ENCODE measurements at regions not wholly inside any gene's neighbourhood (a gene's known extent, or its start where the extent isn't known, plus 50 kb on each side); places are given as distances from the start of the nearest gene placed in this dataset.
A peak's percentile ranks its signal among the peaks of the same experiment; 100 is the strongest.

- Mint-ChIP-seq H3K4me1 (peaks cover 0 to 6% (median 5%) of the 10 kb centered on the region in 4 donors), H3K27me3 (peaks cover 3 to 15% (median 8%) of the 10 kb centered on the region in 5 donors), H3K4me3 (no peak overlapping the region), H3K27ac (no peak overlapping the region), H3K9me3 (no peaks in the 10 kb centered on the region), H3K36me3 (no peaks in the 10 kb centered on the region)
- POLR2A ChIA-PET = no interaction called here
- no peak for ATAC-seq
- peak in 2 of 10 donors; percentile 5 to 58 for DNase-seq
Observed at GRCh38 chr14:104318558-104319490, 180.4 kb downstream of the KIF26A start.

- POLR2A ChIA-PET = no interaction called here
- Mint-ChIP-seq H3K36me3 (no peaks in the 10 kb centered on the region), H3K4me1 (peaks cover 0 to 6% (median 5%) of the 10 kb centered on the region in 4 donors), H3K27me3 (peaks cover 3 to 15% (median 8%) of the 10 kb centered on the region in 5 donors), H3K4me3 (no peak overlapping the region), H3K27ac (peak overlapping the region in 1 of 10 donors; percentile 15), H3K9me3 (no peaks in the 10 kb centered on the region)
- DNase-seq = peak in 2 of 10 donors; percentile 14 to 55
- ATAC-seq = no peak
Observed at GRCh38 chr14:104319491-104320241, 181.3 kb downstream of the KIF26A start.

GRCh38 chr14:104320611-104321086, 182.3 kb downstream of the KIF26A start:
- Mint-ChIP-seq H3K27me3 (peaks cover 3 to 15% (median 8%) of the 10 kb centered on the region in 5 donors), H3K4me3 (no peak overlapping the region), H3K36me3 (no peaks in the 10 kb centered on the region), H3K4me1 (peaks cover 0 to 6% (median 5%) of the 10 kb centered on the region in 4 donors), H3K27ac (no peak overlapping the region), H3K9me3 (no peaks in the 10 kb centered on the region)
- POLR2A ChIA-PET = no interaction called here
- ATAC-seq = no peak
- peak in 2 of 10 donors; percentile 16 to 50 for DNase-seq

GRCh38 chr14:104321088-104321801, 182.9 kb downstream of the KIF26A start:
- peak in 2 of 10 donors; percentile 14 to 43 for DNase-seq
- no peaks in the 10 kb centered on the region for H3K9me3 Mint-ChIP-seq

GRCh38 chr14:104321802-104322130, 183.4 kb downstream of the KIF26A start:
- POLR2A ChIA-PET = no interaction called here
- Mint-ChIP-seq H3K36me3 (no peaks in the 10 kb centered on the region), H3K27ac (no peak overlapping the region), H3K4me1 (peaks cover 0 to 6% (median 5%) of the 10 kb centered on the region in 4 donors), H3K4me3 (no peak overlapping the region), H3K9me3 (no peaks in the 10 kb centered on the region), H3K27me3 (peaks cover 3 to 15% (median 8%) of the 10 kb centered on the region in 5 donors)
- ATAC-seq = no peak
- DNase-seq = peak in 2 of 10 donors; percentile 8 to 42

More at GRCh38 chr14:104321088-104321801, 182.9 kb downstream of the KIF26A start:
- Mint-ChIP-seq H3K27me3 (peaks cover 3 to 15% (median 8%) of the 10 kb centered on the region in 5 donors), H3K36me3 (no peaks in the 10 kb centered on the region), H3K4me3 (no peak overlapping the region), H3K27ac (peak overlapping the region in 1 of 10 donors; percentile 67), H3K4me1 (peaks cover 0 to 6% (median 5%) of the 10 kb centered on the region in 4 donors)
- ATAC-seq = no peak
- POLR2A ChIA-PET = no interaction called here

GRCh38 chr14:104322531-104323366, 184.4 kb downstream of the KIF26A start:
- peak overlapping the region in 2 of 10 donors; percentile 4 for H3K27ac Mint-ChIP-seq

GRCh38 chr14:104323551-104324175, 185.3 kb downstream of the KIF26A start:
- Mint-ChIP-seq H3K4me3 (no peak overlapping the region), H3K4me1 (peaks cover 0 to 7% (median 5%) of the 10 kb centered on the region in 4 donors), H3K36me3 (no peaks in the 10 kb centered on the region), H3K27ac (no peak overlapping the region), H3K9me3 (peaks cover 0 to 2% (median 0%) of the 10 kb centered on the region in 9 donors), H3K27me3 (peaks cover 3 to 15% (median 8%) of the 10 kb centered on the region in 5 donors)
- POLR2A ChIA-PET = no interaction called here
- no peak for ATAC-seq
- no peak for DNase-seq

More at GRCh38 chr14:104322531-104323366, 184.4 kb downstream of the KIF26A start:
- no peak for ATAC-seq
- Mint-ChIP-seq H3K9me3 (no peaks in the 10 kb centered on the region), H3K4me3 (no peak overlapping the region), H3K4me1 (peaks cover 0 to 6% (median 5%) of the 10 kb centered on the region in 4 donors), H3K36me3 (no peaks in the 10 kb centered on the region), H3K27me3 (peaks cover 3 to 15% (median 8%) of the 10 kb centered on the region in 5 donors)
- POLR2A ChIA-PET = no interaction called here
- peak in 1 of 10 donors; percentile 52 for DNase-seq

- Mint-ChIP-seq H3K27ac (no peak overlapping the region), H3K9me3 (peaks cover 0 to 28% (median 21%) of the 10 kb centered on the region in 9 donors), H3K4me1 (peaks cover 0 to 5% (median under 1%) of the 10 kb centered on the region in 4 donors), H3K36me3 (peaks cover 0 to 11% (median 10%) of the 10 kb centered on the region in 3 donors), H3K27me3 (peaks cover 0 to 9% (median 4%) of the 10 kb centered on the region in 5 donors), H3K4me3 (no peak overlapping the region)
- DNase-seq (no peak), ATAC-seq (no peak)
- POLR2A ChIA-PET = no interaction called here
Observed at GRCh38 chr14:104326848-104327247, 188.5 kb downstream of the KIF26A start.

- Mint-ChIP-seq H3K27me3 (no peaks in the 10 kb centered on the region), H3K4me3 (no peak overlapping the region), H3K9me3 (peaks cover 0 to 28% (median 21%) of the 10 kb centered on the region in 9 donors), H3K4me1 (peaks cover 0 to 2% (median 0%) of the 10 kb centered on the region in 4 donors), H3K27ac (no peak overlapping the region), H3K36me3 (peaks cover 0 to 11% (median 10%) of the 10 kb centered on the region in 3 donors)
- no peak for ATAC-seq
- POLR2A ChIA-PET = interaction anchor here (1.0 to 1.1 kb wide), 2 partner anchors 36 to 109 kb away, joined by 3 read pairs; no protein-coding TSS in a partner anchor
- no peak for DNase-seq
Observed at GRCh38 chr14:104328607-104329006, 190.2 kb downstream of the KIF26A start.

GRCh38 chr14:104329793-104330192, 191.4 kb downstream of the KIF26A start:
- POLR2A ChIA-PET = no interaction called here
- H3K4me3 Mint-ChIP-seq = no peak overlapping the region
- ATAC-seq (no peak), DNase-seq (no peak)
- no peak overlapping the region for H3K27ac Mint-ChIP-seq
- H3K4me1 Mint-ChIP-seq = peaks cover 0 to 2% (median 0%) of the 10 kb centered on the region in 4 donors
- H3K27me3 Mint-ChIP-seq = no peaks in the 10 kb centered on the region
- H3K36me3 Mint-ChIP-seq = peaks cover 0 to 11% (median 10%) of the 10 kb centered on the region in 3 donors
- H3K9me3 Mint-ChIP-seq = peaks cover 0 to 28% (median 21%) of the 10 kb centered on the region in 9 donors

All from naive thymus-derived CD8-positive, alpha-beta T cell (primary cell).